CD4-positive, alpha-beta T cell treated with Interleukin-15 for 1 hour (primary cell): ENCODE measurements at regions not wholly inside any gene's neighbourhood (a gene's known extent, or its start where the extent isn't known, plus 50 kb on each side); places are given as distances from the start of the nearest gene placed in this dataset.

Source experiments
- DNase-seq: peaks from one replicate; pipeline ENCODE4 v3.0.0-alpha.2; 2020

GRCh38 chr20:51121901-51122412 lies 99.0 kb upstream of the KCNG1 start:
- no peak for DNase-seq

GRCh38 chr20:51121272-51121671 lies 98.4 kb upstream of the KCNG1 start:
- no peak for DNase-seq

- DNase-seq: no peak
These were observed 98.0 kb upstream of the KCNG1 start for GRCh38 chr20:51120868-51121267.

GRCh38 chr20:51120438-51120837 lies 97.5 kb upstream of the KCNG1 start:
- no peak for DNase-seq

GRCh38 chr20:51119914-51120313 lies 97.0 kb upstream of the KCNG1 start:
- no peak for DNase-seq

GRCh38 chr20:51118985-51119527 lies 96.1 kb upstream of the KCNG1 start:
- DNase-seq: no peak

GRCh38 chr20:51118216-51118615 lies 95.3 kb upstream of the KCNG1 start:
- no peak for DNase-seq

- no peak for DNase-seq
These were observed 94.1 kb upstream of the KCNG1 start for GRCh38 chr20:51116765-51117686.

GRCh38 chr20:51111290-51111689 lies 88.4 kb upstream of the KCNG1 start:
- no peak for DNase-seq

- no peak for DNase-seq
These were observed 85.9 kb upstream of the KCNG1 start for GRCh38 chr20:51108638-51109363.

GRCh38 chr20:51106011-51106410 lies 83.1 kb upstream of the KCNG1 start:
- no peak for DNase-seq

- no peak for DNase-seq
These were observed 82.3 kb upstream of the KCNG1 start for GRCh38 chr20:51104960-51105920.

GRCh38 chr20:51100617-51101016 lies 77.7 kb upstream of the KCNG1 start:
- DNase-seq: no peak

GRCh38 chr20:51098284-51098810 lies 75.4 kb upstream of the KCNG1 start:
- no peak for DNase-seq

GRCh38 chr20:51097351-51098120 lies 74.6 kb upstream of the KCNG1 start:
- no peak for DNase-seq

- no peak for DNase-seq
These were observed 73.8 kb upstream of the KCNG1 start for GRCh38 chr20:51096582-51097267.

- DNase-seq: no peak
These were observed 73.0 kb upstream of the KCNG1 start for GRCh38 chr20:51095633-51096521.

GRCh38 chr20:51094221-51094620 lies 71.3 kb upstream of the KCNG1 start:
- no peak for DNase-seq

- DNase-seq: no peak
These were observed 70.4 kb upstream of the KCNG1 start for GRCh38 chr20:51093240-51093763.
